ENCODE measurements at regions not wholly inside any gene's neighbourhood (a gene's known extent, or its start where the extent isn't known, plus 50 kb on each side); places are given as distances from the start of the nearest gene placed in this dataset.

GRCh38 chr10:29104661-29105399, 184.0 kb upstream of the LYZL1 start:
- Histone ChIP-seq H3K9ac (ENCODE audit: control insufficient read depth, extremely low read depth, insufficient read depth, low read length) (no peak overlapping the region), H3K79me2 (ENCODE audit: control insufficient read depth, insufficient read depth, low read length) (no peaks in the 10 kb centered on the region), H3K9me3 (ENCODE audit: control insufficient read depth, low read depth, low read length) (no peaks in the 10 kb centered on the region), H2AFZ (ENCODE audit: control insufficient read depth, low read length) (no peak overlapping the region), H3K9me1 (ENCODE audit: control insufficient read depth, extremely low read depth, insufficient read depth, low read length) (no peaks in the 10 kb centered on the region), H4K20me1 (ENCODE audit: control insufficient read depth, extremely low read depth, insufficient read depth, low read length) (no peaks in the 10 kb centered on the region), H3K4me2 (ENCODE audit: control insufficient read depth, extremely low read depth, insufficient read depth, low read depth, low read length) (no peak overlapping the region), H3K36me3 (ENCODE audit: control insufficient read depth in 2 of 2, extremely low read depth in 1 of 2, insufficient read depth in 2 of 2, low read length in 2 of 2) (no peaks in the 10 kb centered on the region), H3K27me3 (ENCODE audit: control insufficient read depth, extremely low read depth, insufficient read depth, low read length) (no peaks in the 10 kb centered on the region), H3K4me1 (ENCODE audit: control insufficient read depth, extremely low read depth, insufficient read depth, low read length) (peaks cover 14% of the 10 kb centered on the region), H3K4me3 (ENCODE audit: control insufficient read depth in 2 of 3, extremely low read depth in 1 of 3, insufficient read depth in 2 of 3, low read depth in 1 of 3, low read length in 3 of 3) (no peak overlapping the region), H3K27ac (ENCODE audit: control insufficient read depth, insufficient read depth, low read length) (no peak overlapping the region)
- dilution Hi-C loops (cut with MboI; ENCODE audit: extremely low pct_ligation_motif_present, low sequenced_read_pairs) = no loop called here
- FAIRE-seq (no peak), DNase-seq (ENCODE audit: low read depth, low spot score) (no peak)
- TF ChIP-seq EZH2 (IDR thresholded peaks at IDR 0.05; ENCODE audit: low read length) (no peak), CTCF (optimal IDR thresholded peaks at IDR 0.05 in 1 of 3, IDR thresholded peaks at IDR 0.05 in 1 of 3, conservative IDR thresholded peaks at IDR 0.05 in 1 of 3; ENCODE audit: extremely low read depth in 1 of 3, insufficient read depth in 2 of 3, low read length in 3 of 3) (no peak)

GRCh38 chr10:29105516-29106215, 183.2 kb upstream of the LYZL1 start:
- dilution Hi-C loops (cut with MboI; ENCODE audit: extremely low pct_ligation_motif_present, low sequenced_read_pairs) = no loop called here
- peak overlapping the region; percentile 49 for H3K4me2 ChIP-seq (ENCODE audit: control insufficient read depth, extremely low read depth, insufficient read depth, low read depth, low read length)
- FAIRE-seq = no peak

More at GRCh38 chr10:29105516-29106215, 183.2 kb upstream of the LYZL1 start:
- Histone ChIP-seq H3K9me1 (ENCODE audit: control insufficient read depth, extremely low read depth, insufficient read depth, low read length) (no peaks in the 10 kb centered on the region), H3K9me3 (ENCODE audit: control insufficient read depth, low read depth, low read length) (no peaks in the 10 kb centered on the region), H3K4me1 (ENCODE audit: control insufficient read depth, extremely low read depth, insufficient read depth, low read length) (peaks cover 14% of the 10 kb centered on the region), H3K4me3 (ENCODE audit: control insufficient read depth in 2 of 3, extremely low read depth in 1 of 3, insufficient read depth in 2 of 3, low read depth in 1 of 3, low read length in 3 of 3) (no peak overlapping the region), H4K20me1 (ENCODE audit: control insufficient read depth, extremely low read depth, insufficient read depth, low read length) (no peaks in the 10 kb centered on the region), H3K27ac (ENCODE audit: control insufficient read depth, insufficient read depth, low read length) (no peak overlapping the region), H2AFZ (ENCODE audit: control insufficient read depth, low read length) (no peak overlapping the region), H3K79me2 (ENCODE audit: control insufficient read depth, insufficient read depth, low read length) (no peaks in the 10 kb centered on the region), H3K9ac (ENCODE audit: control insufficient read depth, extremely low read depth, insufficient read depth, low read length) (no peak overlapping the region), H3K27me3 (ENCODE audit: control insufficient read depth, extremely low read depth, insufficient read depth, low read length) (no peaks in the 10 kb centered on the region), H3K36me3 (ENCODE audit: control insufficient read depth in 2 of 2, extremely low read depth in 1 of 2, insufficient read depth in 2 of 2, low read length in 2 of 2) (no peaks in the 10 kb centered on the region)
- no peak for DNase-seq (ENCODE audit: low read depth, low spot score)
- TF ChIP-seq CTCF (optimal IDR thresholded peaks at IDR 0.05 in 1 of 3, IDR thresholded peaks at IDR 0.05 in 1 of 3, conservative IDR thresholded peaks at IDR 0.05 in 1 of 3; ENCODE audit: extremely low read depth in 1 of 3, insufficient read depth in 2 of 3, low read length in 3 of 3) = no peak
- no peak for TF ChIP-seq EZH2 (IDR thresholded peaks at IDR 0.05; ENCODE audit: low read length)
